GM23248 (cell line): ENCODE measurements at regions not wholly inside any gene's neighbourhood (a gene's known extent, or its start where the extent isn't known, plus 50 kb on each side); places are given as distances from the start of the nearest gene placed in this dataset.
"Not testable (repeated sequence)": the region's sequence is repeated elsewhere in the genome, so short reads cannot be mapped to it uniquely, and the experiment has no call there.

Experiments
- DNase-seq: peaks from one replicate; pipeline ENCODE4 v3.0.0-alpha.2; 2015
- H2AFZ ChIP-seq: fragments of 200-600 bp; sonication (generic); 2 replicates; pipeline ENCODE4 v1.6.1; 2016; ENCODE audit warnings: antibody characterized with exemption
- H3F3A ChIP-seq: fragments of 200-600 bp; sonication (generic); 2 replicates; pipeline ENCODE4 v1.6.1; 2016; ENCODE audit warnings: mild to moderate bottlenecking, antibody characterized with exemption, mixed run types; ENCODE audit not compliant: insufficient read depth
- H3K27ac ChIP-seq: fragments of 200-600 bp; sonication (generic); 2 replicates; pipeline ENCODE4 v1.5.1; 2016; ENCODE audit warnings: mild to moderate bottlenecking
- H3K27me3 ChIP-seq: fragments of 200-600 bp; sonication (generic); replicated peaks from 2 replicates; pipeline ENCODE4 v1.6.1; 2016; ENCODE audit warnings: mild to moderate bottlenecking; ENCODE audit not compliant: insufficient read depth
- H3K36me3 ChIP-seq: fragments of 200-600 bp; sonication (generic); 2 replicates; pipeline ENCODE4 v1.6.1; 2016; ENCODE audit warnings: low read depth, mild to moderate bottlenecking
- H3K4me1 ChIP-seq: fragments of 200-600 bp; sonication (generic); 2 replicates; pipeline ENCODE4 v1.6.1; 2016; ENCODE audit warnings: mild to moderate bottlenecking; ENCODE audit not compliant: insufficient read depth
- H3K4me2 ChIP-seq: fragments of 200-600 bp; sonication (generic); one replicate; pipeline ENCODE4 v1.6.1; 2016; ENCODE audit warnings: mild to moderate bottlenecking; ENCODE audit not compliant: unreplicated experiment
- H3K4me3 ChIP-seq: fragments of 200-600 bp; sonication (generic); 2 replicates; pipeline ENCODE4 v1.5.1; 2016; ENCODE audit warnings: mild to moderate bottlenecking
- H3K79me2 ChIP-seq: fragments of 200-600 bp; sonication (generic); 2 replicates; pipeline ENCODE4 v1.6.1; 2016; ENCODE audit warnings: mild to moderate bottlenecking; ENCODE audit not compliant: insufficient read depth
- H3K9ac ChIP-seq: fragments of 200-600 bp; sonication (generic); 2 replicates; pipeline ENCODE4 v1.6.1; 2016; ENCODE audit warnings: mild to moderate bottlenecking
- H3K9me2 ChIP-seq: fragments of 200-600 bp; sonication (generic); 2 replicates; pipeline ENCODE4 v1.6.1; 2016; ENCODE audit warnings: mixed run types, mild to moderate bottlenecking, moderate library complexity; ENCODE audit not compliant: insufficient read depth
- H3K9me3 ChIP-seq: fragments of 200-600 bp; sonication (generic); one replicate; pipeline ENCODE4 v1.6.1; 2017; ENCODE audit warnings: low read depth
- H4K20me1 ChIP-seq: fragments of 200-600 bp; sonication (generic); 2 replicates; pipeline ENCODE4 v1.6.0; 2016; ENCODE audit not compliant: insufficient read depth
- EZH2 ChIP-seq: fragments of 200-600 bp; sonication (generic); IDR thresholded peaks from 2 replicates; pipeline ENCODE4 v1.6.1; 2018; ENCODE audit warnings: antibody characterized with exemption, mild to moderate bottlenecking; ENCODE audit not compliant: insufficient read depth, poor library complexity, severe bottlenecking
- EZH2phosphoT487 ChIP-seq: fragments of 200-600 bp; sonication (generic); IDR thresholded peaks from 2 replicates; pipeline ENCODE4 v1.6.1; 2018; ENCODE audit warnings: antibody characterized with exemption, moderate library complexity, mild to moderate bottlenecking, low read depth; ENCODE audit not compliant: insufficient read depth
- WGBS, 2 experiments: methylation state at CpG; one replicate each; pipeline ENCODE4 v1.1.6; 2015 to 2017; ENCODE audit warnings: low lambda C conversion rate in 2 of 2, low coverage in 1 of 2; ENCODE audit errors: missing lambda C conversion rate in 2 of 2; 5-methylcytosine and 5-hydroxymethylcytosine counted together
- in situ Hi-C: fragments of 300-500 bp; cut with MboI; formaldehyde crosslinking; loops from 2 replicates; pipeline ENCODE4 v1.15.0; 2020

GRCh38 chr16:75948886-75949285 lies 222.6 kb upstream of the CPHXL start:
- no peaks in the 10 kb centered on the region for H4K20me1 ChIP-seq
- H3K4me3 ChIP-seq = no peak overlapping the region
- no peak for DNase-seq
- no peaks in the 10 kb centered on the region for H3K4me1 ChIP-seq
- no peak overlapping the region for H3K9ac ChIP-seq
- in situ Hi-C loops = no loop called here
- no peak overlapping the region for H2AFZ ChIP-seq
- TF ChIP-seq EZH2phosphoT487 = no peak
- TF ChIP-seq EZH2 = no peak
- no peaks in the 10 kb centered on the region for H3K36me3 ChIP-seq
- 25 to 31% methylated on average over 3 of the region's 3 CpGs for WGBS, 2 experiments
- H3K27me3 ChIP-seq = no peaks in the 10 kb centered on the region
- H3K4me2 ChIP-seq = no peak overlapping the region
- H3F3A ChIP-seq = no peaks in the 10 kb centered on the region
- no peaks in the 10 kb centered on the region for H3K9me2 ChIP-seq
- H3K79me2 ChIP-seq = no peaks in the 10 kb centered on the region
- no peak overlapping the region for H3K27ac ChIP-seq
- H3K9me3 ChIP-seq = no peaks in the 10 kb centered on the region

GRCh38 chr16:75952124-75952523 lies 225.8 kb upstream of the CPHXL start:
- Histone ChIP-seq H2AFZ (no peak overlapping the region), H3F3A (no peaks in the 10 kb centered on the region), H3K9me3 (no peaks in the 10 kb centered on the region), H3K4me3 (no peak overlapping the region), H3K27ac (no peak overlapping the region), H3K9ac (no peak overlapping the region), H3K36me3 (no peaks in the 10 kb centered on the region), H4K20me1 (no peaks in the 10 kb centered on the region), H3K27me3 (no peaks in the 10 kb centered on the region), H3K9me2 (no peaks in the 10 kb centered on the region), H3K4me2 (no peak overlapping the region), H3K4me1 (no peaks in the 10 kb centered on the region), H3K79me2 (no peaks in the 10 kb centered on the region)
- WGBS, 2 experiments = 21 to 30% methylated on average over 2 of the region's 2 CpGs
- TF ChIP-seq EZH2 (no peak), EZH2phosphoT487 (no peak)
- in situ Hi-C loops = no loop called here
- no peak for DNase-seq

- Histone ChIP-seq H4K20me1 (no peaks in the 10 kb centered on the region), H3K27me3 (no peaks in the 10 kb centered on the region), H3K4me2 (no peak overlapping the region), H3F3A (no peaks in the 10 kb centered on the region), H3K27ac (no peak overlapping the region), H3K4me1 (no peaks in the 10 kb centered on the region), H2AFZ (no peak overlapping the region), H3K79me2 (no peaks in the 10 kb centered on the region), H3K4me3 (no peak overlapping the region), H3K9me2 (no peaks in the 10 kb centered on the region), H3K36me3 (no peaks in the 10 kb centered on the region), H3K9ac (no peak overlapping the region), H3K9me3 (no peaks in the 10 kb centered on the region)
- DNase-seq = no peak
- in situ Hi-C loops = no loop called here
- WGBS, 2 experiments = 22 to 29% methylated on average over 6 of the region's 6 CpGs
- TF ChIP-seq EZH2 (no peak), EZH2phosphoT487 (no peak)
Observed at GRCh38 chr16:75957870-75958269, 231.6 kb upstream of the CPHXL start.

- DNase-seq = no peak
- in situ Hi-C loops = no loop called here
Observed at GRCh38 chr16:75965504-75966374, 239.4 kb upstream of the CPHXL start.

GRCh38 chr16:75969120-75969519 lies 242.8 kb upstream of the CPHXL start:
- in situ Hi-C loops, H3F3A ChIP-seq, H3K27me3 ChIP-seq, H3K4me3 ChIP-seq, H3K9me3 ChIP-seq, H3K27ac ChIP-seq, DNase-seq, H2AFZ ChIP-seq, H3K9ac ChIP-seq, H4K20me1 ChIP-seq, H3K4me1 ChIP-seq, H3K9me2 ChIP-seq, H3K36me3 ChIP-seq, H3K79me2 ChIP-seq, H3K4me2 ChIP-seq: not testable (repeated sequence)
- 55 to 66% methylated on average over 5 to 6 of the region's 6 CpGs for WGBS, 2 experiments

More at GRCh38 chr16:75965504-75966374, 239.4 kb upstream of the CPHXL start:
- no peaks in the 10 kb centered on the region for H3K9me3 ChIP-seq
- H3K9me2 ChIP-seq = no peaks in the 10 kb centered on the region
- no peaks in the 10 kb centered on the region for H3K27me3 ChIP-seq
- H3K4me1 ChIP-seq = no peaks in the 10 kb centered on the region
- H3F3A ChIP-seq = no peaks in the 10 kb centered on the region
- no peak overlapping the region for H2AFZ ChIP-seq
- no peak overlapping the region for H3K27ac ChIP-seq
- TF ChIP-seq EZH2phosphoT487 = no peak
- TF ChIP-seq EZH2 = no peak
- H3K36me3 ChIP-seq = no peaks in the 10 kb centered on the region
- H3K4me2 ChIP-seq = no peak overlapping the region
- H3K4me3 ChIP-seq = no peak overlapping the region
- no peaks in the 10 kb centered on the region for H3K79me2 ChIP-seq
- H3K9ac ChIP-seq = no peak overlapping the region
- H4K20me1 ChIP-seq = no peaks in the 10 kb centered on the region
- 0 to 4% methylated on average over 1 of the region's 1 CpG for WGBS, 2 experiments
